B cell (primary cell): ENCODE measurements at regions not wholly inside any gene's neighbourhood (a gene's known extent, or its start where the extent isn't known, plus 50 kb on each side); places are given as distances from the start of the nearest gene placed in this dataset.

Source experiments
- ATAC-seq: fragments of 200-7000 bp; cut with Tn5 transposase; one replicate; pipeline ENCODE4 v1.10.0; 2021; ENCODE audit warnings: low read depth, mild to moderate bottlenecking, moderate number of reproducible peaks, moderate library complexity
- CTCF ChIA-PET: fragments of 350-600 bp; sonication (Branson Sonifier 250); formaldehyde crosslinking; loops from one replicate; lab custom pipeline; 2021; ENCODE audit warnings: antibody characterized with exemption, inconsistent platforms; lab: Charles Lee
- POLR2A ChIA-PET: fragments of 350-600 bp; sonication (Branson Sonifier 250); formaldehyde crosslinking; loops from one replicate; lab custom pipeline; 2021; ENCODE audit warnings: antibody characterized with exemption; lab: Charles Lee
- DNase-seq: peaks from one replicate; pipeline ENCODE4 v3.0.0; 2013
- H2AFZ ChIP-seq: 2 replicates; pipeline ENCODE4 v1.6.1; 2012; ENCODE audit warnings: mild to moderate bottlenecking, low read depth, low read length; ENCODE audit not compliant: insufficient read depth, poor library complexity, severe bottlenecking
- H3K27ac ChIP-seq, 2 donors: 1 replicate in 1 of 2; 2 replicates in 1 of 2; pipeline ENCODE4 v1.5.1; 2012 to 2013; ENCODE audit warnings: low read length in 2 of 2, mild to moderate bottlenecking in 2 of 2, moderate library complexity in 1 of 2
- H3K27me3 ChIP-seq, 4 experiments: fragments of 200-600 bp in 1 of 4; sonication (generic) in 1 of 4; replicated peaks in 1 of 4; 1 replicate in 2 of 4; 2 replicates in 2 of 4; pipeline versions ENCODE4 v1.6.1 to v1.7.0; 2013 to 2016; ENCODE audit warnings: low read length in 3 of 4, mild to moderate bottlenecking in 2 of 4, mixed read lengths in 1 of 4, moderate library complexity in 1 of 4; ENCODE audit not compliant: insufficient read depth in 4 of 4, control insufficient read depth in 3 of 4; ENCODE audit errors: control extremely low read depth in 1 of 4
- H3K36me3 ChIP-seq, 2 experiments: replicated peaks in 1 of 2; 1 replicate in 1 of 2; 2 replicates in 1 of 2; pipeline versions ENCODE4 v1.6.1 to v1.7.1; 2013; ENCODE audit warnings: low read length in 1 of 2; ENCODE audit not compliant: insufficient read depth in 2 of 2, control insufficient read depth in 1 of 2; ENCODE audit errors: control extremely low read depth in 1 of 2, extremely low read depth in 1 of 2
- H3K4me1 ChIP-seq, 2 donors: fragments of 200-600 bp in 1 of 2; sonication (generic) in 1 of 2; 1 replicate in 1 of 2; 2 replicates in 1 of 2; pipeline versions ENCODE4 v1.5.1 to v1.6.1; 2013 to 2017; ENCODE audit warnings: low read length in 2 of 2; ENCODE audit not compliant: control insufficient read depth in 2 of 2, insufficient read depth in 2 of 2
- H3K4me2 ChIP-seq: replicated peaks from 2 replicates; pipeline ENCODE3; 2012; ENCODE audit warnings: mild to moderate bottlenecking, low read depth, low read length; ENCODE audit not compliant: poor library complexity, severe bottlenecking
- H3K4me3 ChIP-seq, 5 experiments: fragments of 200-600 bp in 1 of 5; sonication (generic) in 1 of 5; 1 replicate in 3 of 5; 2 replicates in 2 of 5; pipeline versions ENCODE4 v1.5.1 to v1.7.0; 2011 to 2016; ENCODE audit warnings: low read length in 4 of 5, mild to moderate bottlenecking in 4 of 5, low read depth in 2 of 5, control low read depth in 1 of 5, moderate library complexity in 1 of 5; ENCODE audit not compliant: insufficient read depth in 1 of 5; ENCODE audit errors: control extremely low read depth in 1 of 5, extremely low read depth in 1 of 5
- H3K79me2 ChIP-seq: fragments of 200-600 bp; sonication (generic); one replicate; pipeline ENCODE4 v1.6.0; 2016; ENCODE audit warnings: low read length; ENCODE audit not compliant: control insufficient read depth, insufficient read depth
- H3K9ac ChIP-seq: fragments of 200-600 bp; sonication (generic); 2 replicates; pipeline ENCODE4 v1.6.1; 2017; ENCODE audit warnings: mild to moderate bottlenecking, low read length, moderate library complexity
- H3K9me3 ChIP-seq, 3 donors: one replicate each; pipeline versions ENCODE4 v1.6.1 to v1.7.1; 2013; ENCODE audit warnings: low read length in 2 of 3; ENCODE audit not compliant: control insufficient read depth in 2 of 3, insufficient read depth in 1 of 3; ENCODE audit errors: control extremely low read depth in 1 of 3
- H4K20me1 ChIP-seq: 2 replicates; pipeline ENCODE4 v1.6.0; 2012; ENCODE audit warnings: mild to moderate bottlenecking, low read length; ENCODE audit not compliant: insufficient read depth, control insufficient read depth, poor library complexity, severe bottlenecking
- H3K27ac Mint-ChIP-seq: one replicate; pipeline ENCODE4 v1.8.0; 2021; ENCODE audit warnings: mixed read lengths
- H3K27me3 Mint-ChIP-seq: one replicate; pipeline ENCODE4 v1.8.0; 2021; ENCODE audit warnings: mixed read lengths
- H3K4me1 Mint-ChIP-seq: one replicate; pipeline ENCODE4 v1.8.0; 2021; ENCODE audit warnings: mixed read lengths
- H3K4me3 Mint-ChIP-seq: one replicate; pipeline ENCODE4 v1.8.0; 2021; ENCODE audit warnings: mixed read lengths
- H3K9me3 Mint-ChIP-seq: one replicate; pipeline ENCODE4 v1.8.0; 2022; ENCODE audit warnings: mixed read lengths; ENCODE audit not compliant: insufficient read depth
- CTCF ChIP-seq: fragments of 200-600 bp; IDR thresholded peaks from one replicate; pipeline ENCODE4 v1.8.0; 2022; ENCODE audit warnings: antibody characterized with exemption, mild to moderate bottlenecking
- EZH2 ChIP-seq: IDR thresholded peaks from 2 replicates; pipeline ENCODE4 v1.6.1; 2012; ENCODE audit warnings: borderline replicate concordance, low read depth, mild to moderate bottlenecking, moderate library complexity, low read length; ENCODE audit not compliant: insufficient read depth, poor library complexity, severe bottlenecking
- WGBS: methylation state at CpG from one replicate; pipeline ENCODE4 v1.1.5; 2013; ENCODE audit warnings: missing lambda C conversion rate; ENCODE audit not compliant: insufficient coverage; 5-methylcytosine and 5-hydroxymethylcytosine counted together
- intact Hi-C: fragments of 100-400 bp; cut with micrococcal nuclease; formaldehyde crosslinking; loops from one replicate; pipeline ENCODE4 v1.10.0; 2022

- H3K27me3 ChIP-seq = no peaks in the 10 kb centered on the region
- H3K79me2 ChIP-seq = no peaks in the 10 kb centered on the region
- DNase-seq (no peak), ATAC-seq (no peak)
- TF ChIP-seq CTCF (no peak), EZH2 (no peak)
- no peaks in the 10 kb centered on the region for H4K20me1 ChIP-seq
- no peaks in the 10 kb centered on the region for H3K36me3 ChIP-seq
- POLR2A ChIA-PET = no interaction called here
- no peaks in the 10 kb centered on the region for H3K9me3 ChIP-seq
- H3K9ac ChIP-seq = no peak overlapping the region
- Mint-ChIP-seq H3K9me3 (no peaks in the 10 kb centered on the region), H3K27ac (no peak overlapping the region), H3K4me3 (no peak overlapping the region), H3K27me3 (no peaks in the 10 kb centered on the region), H3K4me1 (peaks cover 10% of the 10 kb centered on the region)
- intact Hi-C loops = no loop called here
- H3K27ac ChIP-seq = no peak overlapping the region
- H3K4me1 ChIP-seq = no peaks in the 10 kb centered on the region
- no peak overlapping the region for H2AFZ ChIP-seq
- no peak overlapping the region for H3K4me2 ChIP-seq
- WGBS = no CpG with 5 or more reads among the region's 2 CpGs
- H3K4me3 ChIP-seq = no peak overlapping the region
- CTCF ChIA-PET = no interaction called here
Measured at GRCh38 chrX:16063141-16063540, 60.2 kb upstream of the GRPR start.

- Mint-ChIP-seq H3K27me3 (no peaks in the 10 kb centered on the region), H3K4me1 (peaks cover 6% of the 10 kb centered on the region), H3K4me3 (no peak overlapping the region), H3K27ac (no peak overlapping the region), H3K9me3 (no peaks in the 10 kb centered on the region)
- DNase-seq (no peak), ATAC-seq (no peak)
- ChIA-PET CTCF (no interaction called here), POLR2A (interaction anchor here (0.5 kb wide), 1 partner anchor 208 kb away, joined by 3 read pairs; no protein-coding TSS in a partner anchor)
- Histone ChIP-seq H3K4me3 (no peak overlapping the region), H3K9ac (no peak overlapping the region), H4K20me1 (no peaks in the 10 kb centered on the region), H3K36me3 (no peaks in the 10 kb centered on the region), H3K9me3 (no peaks in the 10 kb centered on the region), H3K4me2 (no peak overlapping the region), H3K79me2 (no peaks in the 10 kb centered on the region), H3K27me3 (no peaks in the 10 kb centered on the region), H3K27ac (no peak overlapping the region), H2AFZ (no peak overlapping the region), H3K4me1 (no peaks in the 10 kb centered on the region)
- intact Hi-C loops = no loop called here
- TF ChIP-seq EZH2 (no peak), CTCF (no peak)
- WGBS = no CpG with 5 or more reads among the region's 3 CpGs
Measured at GRCh38 chrX:16061296-16061695, 62.1 kb upstream of the GRPR start.
